IPS-NIHi7 (cell line): ENCODE measurements at regions not wholly inside any gene's neighbourhood (a gene's known extent, or its start where the extent isn't known, plus 50 kb on each side); places are given as distances from the start of the nearest gene placed in this dataset.

Experiments used
- DNase-seq: peaks from one replicate; pipeline ENCODE4 v3.0.0; 2012; ENCODE audit warnings: mixed read lengths; ENCODE audit errors: extremely low spot score

DNA sequence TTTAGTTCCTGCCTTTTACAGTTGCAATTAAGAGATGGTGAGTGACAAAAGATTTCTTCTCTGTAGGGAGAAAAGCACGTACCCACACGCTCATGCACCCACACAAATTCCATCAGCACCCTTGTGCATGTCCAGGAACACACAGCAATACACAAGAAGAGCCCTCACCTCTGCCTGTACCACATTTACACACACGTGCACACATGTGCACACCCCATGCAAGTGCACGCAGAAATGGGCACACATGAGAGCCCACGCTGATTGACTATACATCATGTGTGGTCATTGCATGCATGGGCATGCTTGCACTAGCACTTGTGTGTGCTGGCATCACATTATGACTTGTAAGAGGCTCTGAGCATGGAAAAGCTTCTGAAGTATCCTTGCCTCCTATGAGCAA lies 70.5 kb downstream of the SERPINA3 start:
- DNase-seq: no peak

- DNase-seq: no peak
These were observed 69.9 kb downstream of the SERPINA3 start for GRCh38 chr14:94682061-94682516.

DNA sequence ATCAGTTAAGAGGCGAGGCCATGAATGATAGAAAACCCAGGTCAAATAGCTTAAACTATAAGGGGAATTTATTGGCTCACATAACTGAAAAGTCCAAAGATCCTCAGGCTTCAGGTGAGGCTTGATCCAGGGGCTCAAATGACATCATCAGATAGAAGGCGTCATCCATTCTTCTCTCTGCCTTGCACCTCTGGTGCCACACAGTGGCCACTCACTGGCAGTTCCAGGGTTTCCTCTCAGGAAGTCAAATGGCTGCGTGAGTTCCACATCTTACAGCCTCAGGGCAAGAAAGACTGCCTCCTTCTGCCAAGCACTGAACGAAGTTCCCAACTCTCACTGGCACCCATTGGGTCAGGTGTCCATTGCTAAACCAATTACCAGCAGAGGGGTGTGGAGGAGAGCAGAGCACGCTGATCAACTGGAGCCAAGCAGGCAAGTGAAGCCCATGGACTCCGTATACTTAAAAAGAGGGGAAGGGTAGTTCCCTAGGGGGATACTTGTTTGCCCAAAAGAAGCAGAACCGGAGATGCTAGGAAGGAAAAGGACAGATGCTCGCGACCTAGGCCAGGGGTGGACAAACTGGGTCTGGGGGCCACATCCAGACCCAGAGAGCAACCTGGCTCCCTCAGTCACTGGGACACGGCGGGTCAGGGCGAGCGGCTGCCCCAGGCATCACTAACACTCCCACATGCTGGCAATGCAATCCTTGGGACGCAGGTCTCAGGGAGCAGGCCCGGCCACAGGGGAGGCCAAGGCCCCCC lies 69.3 kb downstream of the SERPINA3 start:
- DNase-seq: peak; percentile 72

- no peak for DNase-seq
These were observed 68.7 kb downstream of the SERPINA3 start for GRCh38 chr14:94680862-94681288.

DNA sequence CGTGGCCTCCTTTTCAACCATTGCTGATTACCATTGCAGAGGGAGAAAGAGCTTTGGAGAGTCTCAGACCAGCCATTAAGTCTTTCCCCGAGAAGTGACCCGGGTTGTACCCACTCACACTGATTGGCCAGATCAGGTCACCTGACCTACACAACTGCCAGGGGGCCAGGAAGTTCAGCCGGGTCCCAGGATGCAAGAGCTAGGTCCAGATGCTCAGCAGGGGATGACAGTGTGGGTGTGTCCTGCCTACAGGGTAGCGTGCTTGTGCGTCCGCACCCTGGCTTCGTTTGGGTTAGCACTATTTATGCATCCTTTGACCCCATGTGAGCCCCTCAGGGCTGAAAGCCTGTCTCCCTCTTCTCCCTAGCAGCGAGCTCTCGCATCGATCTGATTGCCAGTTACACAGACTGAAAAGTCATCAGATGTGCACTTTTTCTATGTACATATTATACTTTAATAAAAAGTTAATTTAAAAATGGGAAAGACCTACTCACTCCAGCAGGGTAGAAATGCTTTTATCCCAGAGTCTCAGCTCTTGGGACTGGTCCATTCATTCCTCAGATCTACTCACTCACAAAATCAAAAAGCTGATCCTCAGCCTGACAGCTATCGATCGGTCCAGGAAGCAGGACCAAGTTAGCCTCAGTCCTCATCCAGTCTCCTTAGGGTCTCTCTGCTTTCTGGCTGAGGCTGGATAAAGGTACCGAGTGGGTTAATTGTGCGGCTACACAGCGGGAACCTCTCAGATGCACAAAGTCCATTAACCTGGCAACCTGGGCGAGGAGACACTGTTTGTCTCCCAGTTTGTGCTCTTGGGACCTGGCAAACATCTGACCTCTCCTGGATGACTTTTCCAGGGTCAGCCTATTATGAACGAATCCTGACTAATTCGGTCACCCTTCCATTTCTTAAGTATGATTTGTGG lies 68.0 kb downstream of the SERPINA3 start:
- no peak for DNase-seq

GRCh38 chr14:94679106-94679810 lies 67.1 kb downstream of the SERPINA3 start:
- DNase-seq: no peak

DNA sequence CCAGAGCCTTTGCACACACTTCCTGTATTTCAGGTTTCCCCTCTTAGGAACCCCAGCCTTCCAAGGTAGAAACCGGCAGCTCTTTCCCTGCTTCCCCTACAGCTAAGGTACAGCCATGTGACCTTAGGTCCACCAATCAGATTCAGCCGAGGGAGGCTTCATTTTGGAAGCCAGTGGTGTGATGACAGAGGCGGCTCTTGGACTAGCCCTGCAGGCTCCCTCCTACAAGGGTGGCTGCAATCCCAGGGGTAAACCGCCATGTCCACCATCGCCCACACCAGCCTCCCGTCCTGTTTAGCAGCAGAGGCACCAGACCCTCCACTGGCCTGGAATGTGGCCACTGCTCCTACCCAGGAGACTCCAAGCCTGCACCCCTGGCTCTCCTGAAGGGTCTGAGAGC lies 65.6 kb downstream of the SERPINA3 start:
- no peak for DNase-seq

DNA sequence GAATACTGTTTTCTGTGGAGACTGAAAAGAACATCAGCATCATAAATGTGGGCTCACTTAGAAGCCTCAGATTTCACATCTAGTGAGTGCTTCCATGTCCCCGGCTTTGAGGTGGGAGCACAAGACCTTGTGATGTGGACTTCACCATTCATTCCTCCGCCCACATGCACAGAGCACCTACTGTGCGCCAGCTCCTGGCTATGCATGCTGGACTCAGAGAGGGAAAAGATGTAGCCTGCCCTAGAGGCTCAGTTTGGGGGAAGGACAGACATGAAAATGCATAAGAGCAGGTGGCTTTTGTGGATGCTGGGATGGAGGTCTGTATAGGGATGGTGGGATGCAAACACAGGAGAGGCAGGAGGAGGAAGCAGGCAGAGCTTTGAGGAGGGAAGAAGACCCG lies 65.0 kb downstream of the SERPINA3 start:
- DNase-seq: no peak

- no peak for DNase-seq
These were observed 64.4 kb downstream of the SERPINA3 start for GRCh38 chr14:94676495-94677185.

- DNase-seq: no peak
These were observed 62.8 kb downstream of the SERPINA3 start for GRCh38 chr14:94675036-94675435.

DNA sequence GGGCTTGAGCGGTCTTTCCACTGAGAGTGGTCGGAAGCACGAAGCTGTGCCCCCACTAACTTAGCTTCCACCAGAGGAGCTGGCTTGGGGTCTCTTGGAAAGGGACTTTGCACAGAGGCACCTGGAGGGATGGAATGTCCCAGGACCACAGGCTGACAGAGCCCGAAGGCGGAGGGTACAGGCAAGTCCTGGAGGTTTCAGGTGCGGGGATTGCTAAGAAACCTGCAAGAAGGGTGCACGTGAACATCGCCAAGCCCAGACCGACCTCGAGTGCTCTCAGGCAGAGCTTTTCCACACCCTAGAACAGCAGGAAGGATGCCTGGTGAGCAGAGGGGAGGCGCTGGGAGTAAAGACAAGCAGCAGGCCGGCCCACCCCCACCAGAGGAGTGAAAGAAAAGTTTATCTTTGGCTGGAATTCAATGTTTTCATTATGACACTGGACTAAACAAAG lies 61.6 kb downstream of the SERPINA3 start:
- DNase-seq: no peak
